GM21619 (cell line): ENCODE measurements at regions not wholly inside any gene's neighbourhood (a gene's known extent, or its start where the extent isn't known, plus 50 kb on each side); places are given as distances from the start of the nearest gene placed in this dataset.

Source experiments
- ATAC-seq: cut with Tn5 transposase; IDR thresholded peaks from one replicate; pipeline ENCODE4 v1.9.1; 2021; ENCODE audit not compliant: unreplicated experiment

GRCh38 chr4:128393101-128393704, 105.6 kb upstream of the PGRMC2 start:
- ATAC-seq, result peak; percentile 89

- no peak for ATAC-seq
These were observed 102.9 kb upstream of the PGRMC2 start for GRCh38 chr4:128390475-128390996.

- ATAC-seq, result no peak
These were observed 101.2 kb upstream of the PGRMC2 start for GRCh38 chr4:128388796-128389195.

GRCh38 chr4:128388352-128388630, 100.7 kb upstream of the PGRMC2 start:
- no peak for ATAC-seq

GRCh38 chr4:128387600-128388351, 100.2 kb upstream of the PGRMC2 start:
- ATAC-seq, result no peak

- ATAC-seq, result no peak
These were observed 99.4 kb upstream of the PGRMC2 start for GRCh38 chr4:128386761-128387599.

GRCh38 chr4:128385683-128386304, 98.2 kb upstream of the PGRMC2 start:
- peak; percentile 48 for ATAC-seq

- ATAC-seq, result no peak
These were observed 97.4 kb upstream of the PGRMC2 start for GRCh38 chr4:128384765-128385598.

- ATAC-seq, result no peak
These were observed 96.5 kb upstream of the PGRMC2 start for GRCh38 chr4:128384091-128384520.

GRCh38 chr4:128381748-128382559, 94.3 kb upstream of the PGRMC2 start:
- ATAC-seq, result no peak

GRCh38 chr4:128380306-128380705, 92.7 kb upstream of the PGRMC2 start:
- ATAC-seq, result no peak

- ATAC-seq, result peak; percentile 72
These were observed 92.2 kb upstream of the PGRMC2 start for GRCh38 chr4:128379860-128380259.

- ATAC-seq, result no peak
These were observed 91.1 kb upstream of the PGRMC2 start for GRCh38 chr4:128378668-128379067.

GRCh38 chr4:128376958-128377357, 89.3 kb upstream of the PGRMC2 start:
- ATAC-seq, result no peak

- no peak for ATAC-seq
These were observed 88.7 kb upstream of the PGRMC2 start for GRCh38 chr4:128376303-128376702.

- ATAC-seq, result no peak
These were observed 86.0 kb upstream of the PGRMC2 start for GRCh38 chr4:128373628-128374027.

- ATAC-seq, result no peak
These were observed 84.3 kb upstream of the PGRMC2 start for GRCh38 chr4:128371876-128372275.

- no peak for ATAC-seq
These were observed 83.6 kb upstream of the PGRMC2 start for GRCh38 chr4:128371001-128371777.

- no peak for ATAC-seq
These were observed 78.6 kb upstream of the PGRMC2 start for GRCh38 chr4:128366212-128366611.
